ENCODE measurements at regions not wholly inside any gene's neighbourhood (a gene's known extent, or its start where the extent isn't known, plus 50 kb on each side); places are given as distances from the start of the nearest gene placed in this dataset.

GRCh38 chr13:78133511-78133910, 214.9 kb upstream of the EDNRB start:
- TF ChIP-seq CTCF (conservative IDR thresholded peaks at IDR 0.05; ENCODE audit: low read depth, low read length) (no peak), EZH2 (IDR thresholded peaks at IDR 0.05; ENCODE audit: low read length, unreplicated experiment) (no peak), EZH2phosphoT487 (IDR thresholded peaks at IDR 0.05; ENCODE audit: borderline replicate concordance, low read length) (no peak)
